Keratinocyte (primary cell): ENCODE measurements at regions not wholly inside any gene's neighbourhood (a gene's known extent, or its start where the extent isn't known, plus 50 kb on each side); places are given as distances from the start of the nearest gene placed in this dataset.

ENCODE experiments used
- DNase-seq: peaks from one replicate; pipeline ENCODE4 v3.0.0-alpha.2; 2011; ENCODE audit warnings: low read depth, missing footprints, low spot score
- FAIRE-seq: peaks from 2 replicates; lab custom pipeline; 2011; peaks lifted over from hg19 to GRCh38; lab: Jason Lieb, UNC
- H2AFZ ChIP-seq: 2 replicates; pipeline ENCODE4 v1.6.0; 2012; ENCODE audit warnings: low read length, control low read depth, inconsistent platforms; ENCODE audit not compliant: control insufficient read depth
- H3K27ac ChIP-seq: 2 replicates; pipeline ENCODE4 v1.5.1; 2011; ENCODE audit warnings: low read length; ENCODE audit not compliant: control insufficient read depth, insufficient read depth
- H3K27me3 ChIP-seq: 3 replicates; pipeline ENCODE4 v1.6.0; 2011; ENCODE audit warnings: low read length; ENCODE audit not compliant: control insufficient read depth, insufficient read depth; ENCODE audit errors: extremely low read depth
- H3K36me3 ChIP-seq, 2 experiments: 2 replicates in 1 of 2; 3 replicates in 1 of 2; pipeline ENCODE4 v1.5.1; 2011; ENCODE audit warnings: low read length in 2 of 2, mild to moderate bottlenecking in 1 of 2; ENCODE audit not compliant: control insufficient read depth in 2 of 2, insufficient read depth in 2 of 2; ENCODE audit errors: extremely low read depth in 1 of 2
- H3K4me1 ChIP-seq: 3 replicates; pipeline ENCODE4 v1.5.1; 2011; ENCODE audit warnings: low read length; ENCODE audit not compliant: control insufficient read depth, insufficient read depth; ENCODE audit errors: extremely low read depth
- H3K4me2 ChIP-seq: 3 replicates; pipeline ENCODE4 v1.6.0; 2011; ENCODE audit warnings: low read depth, low read length; ENCODE audit not compliant: control insufficient read depth, insufficient read depth; ENCODE audit errors: extremely low read depth
- H3K4me3 ChIP-seq, 3 experiments: fragments of 200-600 bp in 1 of 3; sonication (generic) in 1 of 3; 2 replicates in 2 of 3; 3 replicates in 1 of 3; pipeline ENCODE4 v1.5.1; 2011 to 2016; ENCODE audit warnings: low read length in 3 of 3, mild to moderate bottlenecking in 3 of 3, control low read depth in 2 of 3, inconsistent platforms in 1 of 3, low read depth in 1 of 3, mixed read lengths in 1 of 3, mixed run types in 1 of 3, moderate library complexity in 1 of 3; ENCODE audit not compliant: control insufficient read depth in 2 of 3, insufficient read depth in 2 of 3; ENCODE audit errors: extremely low read depth in 1 of 3
- H3K79me2 ChIP-seq: 2 replicates; pipeline ENCODE4 v1.6.0; 2012; ENCODE audit warnings: low read length; ENCODE audit not compliant: control insufficient read depth, insufficient read depth
- H3K9ac ChIP-seq: 3 replicates; pipeline ENCODE4 v1.6.0; 2011; ENCODE audit warnings: low read length; ENCODE audit not compliant: control insufficient read depth, insufficient read depth; ENCODE audit errors: extremely low read depth
- H3K9me1 ChIP-seq: 3 replicates; pipeline ENCODE4 v1.6.0; 2011; ENCODE audit warnings: low read length; ENCODE audit not compliant: control insufficient read depth, insufficient read depth; ENCODE audit errors: extremely low read depth
- H3K9me3 ChIP-seq: 2 replicates; pipeline ENCODE4 v1.5.1; 2012; ENCODE audit warnings: low read depth, low read length; ENCODE audit not compliant: control insufficient read depth
- H4K20me1 ChIP-seq: 3 replicates; pipeline ENCODE4 v1.6.0; 2011; ENCODE audit warnings: low read length; ENCODE audit not compliant: control insufficient read depth, insufficient read depth; ENCODE audit errors: extremely low read depth
- EZH2 ChIP-seq: IDR thresholded peaks from one replicate; pipeline ENCODE4 v1.6.1; 2012; ENCODE audit warnings: inconsistent platforms, mild to moderate bottlenecking, low read length, moderate library complexity
- dilution Hi-C: fragments of 300-500 bp; cut with MboI; formaldehyde crosslinking; loops from one replicate; pipeline ENCODE4 v1.7.0; 2020; ENCODE audit warnings: low sequenced_read_pairs; ENCODE audit not compliant: extremely low pct_ligation_motif_present
- TF ChIP-seq, protein P1 (sequence below), 3 experiments: IDR thresholded peaks in 1 of 3; conservative IDR thresholded peaks in 1 of 3; optimal IDR thresholded peaks in 1 of 3; 2 replicates in 2 of 3; 3 replicates in 1 of 3; pipeline versions ENCODE3 to v1.5.1; 2011; ENCODE audit warnings: low read length in 3 of 3, mild to moderate bottlenecking in 3 of 3, moderate library complexity in 2 of 3, control low read depth in 1 of 3, inconsistent platforms in 1 of 3; ENCODE audit not compliant: insufficient read depth in 2 of 3; ENCODE audit errors: extremely low read depth in 1 of 3

GRCh38 chr16:51049678-51050376, 101.2 kb downstream of the SALL1 start:
- no peaks in the 10 kb centered on the region for H3K9me1 ChIP-seq
- H3K27me3 ChIP-seq = no peaks in the 10 kb centered on the region
- H4K20me1 ChIP-seq = no peaks in the 10 kb centered on the region
- no peaks in the 10 kb centered on the region for H3K9me3 ChIP-seq
- TF ChIP-seq, protein P1, sequence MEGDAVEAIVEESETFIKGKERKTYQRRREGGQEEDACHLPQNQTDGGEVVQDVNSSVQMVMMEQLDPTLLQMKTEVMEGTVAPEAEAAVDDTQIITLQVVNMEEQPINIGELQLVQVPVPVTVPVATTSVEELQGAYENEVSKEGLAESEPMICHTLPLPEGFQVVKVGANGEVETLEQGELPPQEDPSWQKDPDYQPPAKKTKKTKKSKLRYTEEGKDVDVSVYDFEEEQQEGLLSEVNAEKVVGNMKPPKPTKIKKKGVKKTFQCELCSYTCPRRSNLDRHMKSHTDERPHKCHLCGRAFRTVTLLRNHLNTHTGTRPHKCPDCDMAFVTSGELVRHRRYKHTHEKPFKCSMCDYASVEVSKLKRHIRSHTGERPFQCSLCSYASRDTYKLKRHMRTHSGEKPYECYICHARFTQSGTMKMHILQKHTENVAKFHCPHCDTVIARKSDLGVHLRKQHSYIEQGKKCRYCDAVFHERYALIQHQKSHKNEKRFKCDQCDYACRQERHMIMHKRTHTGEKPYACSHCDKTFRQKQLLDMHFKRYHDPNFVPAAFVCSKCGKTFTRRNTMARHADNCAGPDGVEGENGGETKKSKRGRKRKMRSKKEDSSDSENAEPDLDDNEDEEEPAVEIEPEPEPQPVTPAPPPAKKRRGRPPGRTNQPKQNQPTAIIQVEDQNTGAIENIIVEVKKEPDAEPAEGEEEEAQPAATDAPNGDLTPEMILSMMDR (optimal IDR thresholded peaks at IDR 0.05 in 1 of 3, IDR thresholded peaks at IDR 0.05 in 1 of 3, conservative IDR thresholded peaks at IDR 0.05 in 1 of 3; ENCODE audit: extremely low read depth in 1 of 3, insufficient read depth in 2 of 3, low read length in 3 of 3) = no peak
- no peak for TF ChIP-seq EZH2
- no peak overlapping the region for H3K4me2 ChIP-seq
- DNase-seq = no peak
- no peak overlapping the region for H3K4me3 ChIP-seq
- H2AFZ ChIP-seq = no peak overlapping the region
- H3K4me1 ChIP-seq = no peaks in the 10 kb centered on the region
- dilution Hi-C loops = no loop called here
- H3K27ac ChIP-seq = no peak overlapping the region
- no peaks in the 10 kb centered on the region for H3K36me3 ChIP-seq
- no peaks in the 10 kb centered on the region for H3K79me2 ChIP-seq
- no peak overlapping the region for H3K9ac ChIP-seq
- FAIRE-seq = no peak

- no peak for DNase-seq
- H3K4me3 ChIP-seq = no peak overlapping the region
- FAIRE-seq = no peak
Observed at GRCh38 chr16:51049276-51049675, 101.8 kb downstream of the SALL1 start.

More at GRCh38 chr16:51049276-51049675, 101.8 kb downstream of the SALL1 start:
- Histone ChIP-seq H4K20me1 (no peaks in the 10 kb centered on the region), H3K4me2 (no peak overlapping the region), H3K9ac (no peak overlapping the region), H2AFZ (no peak overlapping the region), H3K36me3 (no peaks in the 10 kb centered on the region), H3K4me1 (no peaks in the 10 kb centered on the region), H3K27me3 (no peaks in the 10 kb centered on the region), H3K79me2 (no peaks in the 10 kb centered on the region), H3K27ac (no peak overlapping the region), H3K9me1 (no peaks in the 10 kb centered on the region), H3K9me3 (no peaks in the 10 kb centered on the region)
- no peak for TF ChIP-seq EZH2
- TF ChIP-seq, protein P1 (optimal IDR thresholded peaks at IDR 0.05 in 1 of 3, IDR thresholded peaks at IDR 0.05 in 1 of 3, conservative IDR thresholded peaks at IDR 0.05 in 1 of 3; ENCODE audit: extremely low read depth in 1 of 3, insufficient read depth in 2 of 3, low read length in 3 of 3) = no peak
- dilution Hi-C loops = no loop called here
